GM10266 (cell line): ENCODE measurements at regions not wholly inside any gene's neighbourhood (a gene's known extent, or its start where the extent isn't known, plus 50 kb on each side); places are given as distances from the start of the nearest gene placed in this dataset.

Experiments
- DNase-seq: peaks from one replicate; pipeline ENCODE4 v3.0.0; 2012; ENCODE audit errors: extremely low spot score
- CTCF ChIP-seq: IDR thresholded peaks from 2 replicates; pipeline ENCODE4 v1.5.1; 2012; ENCODE audit warnings: mild to moderate bottlenecking, low read depth; ENCODE audit not compliant: control insufficient read depth, insufficient read depth; ENCODE audit errors: missing control alignments

DNA sequence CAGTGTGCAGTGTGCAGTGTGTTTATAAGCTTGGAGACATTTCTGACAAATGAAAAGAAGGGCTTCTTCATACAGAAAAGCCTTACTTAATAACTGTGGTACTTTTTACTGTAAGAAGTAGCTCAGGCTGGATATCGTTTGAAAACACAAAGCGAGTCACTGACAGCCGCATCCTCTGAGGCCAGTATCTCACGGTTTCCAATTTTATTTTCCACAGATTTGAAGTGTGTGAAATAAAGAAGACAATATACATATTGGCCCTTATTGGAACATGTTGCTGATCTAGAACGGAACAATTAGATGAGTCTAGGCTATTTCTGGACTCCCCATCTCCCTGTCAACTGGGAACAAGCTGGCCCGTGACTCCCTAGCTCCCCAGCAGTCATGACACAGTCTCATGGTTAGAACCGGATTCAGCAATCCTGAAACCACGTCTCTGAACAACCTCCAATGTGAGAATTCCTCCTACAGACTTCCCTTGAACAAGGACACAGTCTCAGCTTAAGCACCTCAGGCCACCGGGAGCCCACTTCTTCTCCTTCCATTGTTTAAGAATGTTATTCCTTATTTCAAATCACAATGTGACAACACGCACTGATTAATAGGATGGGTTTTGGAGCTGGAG, 484.5 kb downstream of the COG6 start:
- no peak for DNase-seq
- no peak for TF ChIP-seq CTCF

DNA sequence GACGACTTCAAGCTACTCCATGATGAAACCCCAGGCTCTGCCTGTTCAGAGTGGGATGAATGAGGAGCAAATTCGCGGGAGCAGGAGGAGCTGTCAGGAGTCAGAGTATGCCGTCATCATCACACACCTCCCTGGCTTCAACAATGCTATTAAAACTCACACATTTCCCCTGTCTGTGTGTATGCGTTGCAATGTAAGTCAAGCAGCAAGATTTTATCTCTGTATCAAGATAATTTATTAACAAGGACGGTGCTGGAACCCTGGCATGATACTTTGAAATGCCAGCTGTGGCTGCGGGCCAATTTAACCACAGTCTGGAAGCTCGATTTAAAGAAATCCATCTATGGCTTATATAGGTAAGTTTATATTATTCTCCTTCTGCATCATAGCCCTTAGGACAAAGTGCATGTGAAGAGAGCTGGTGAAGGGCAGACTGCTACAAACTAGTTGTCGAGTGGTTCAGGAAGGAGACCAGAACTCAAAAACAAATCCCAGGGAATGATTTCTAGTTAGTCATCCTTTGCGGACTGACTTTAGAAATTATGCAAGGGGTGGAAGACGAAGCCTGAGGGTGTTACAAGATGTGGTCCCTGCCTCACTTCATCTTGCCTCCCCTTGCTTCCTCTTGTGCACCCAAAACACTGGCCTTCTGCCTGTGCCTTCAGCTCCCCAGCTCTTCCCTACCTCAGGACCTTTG, 486.5 kb downstream of the COG6 start:
- DNase-seq: no peak
- no peak for TF ChIP-seq CTCF

- no peak for DNase-seq
These were observed 487.6 kb downstream of the COG6 start for GRCh38 chr13:40143106-40143505.

GRCh38 chr13:40143559-40143958, 488.1 kb downstream of the COG6 start:
- TF ChIP-seq CTCF: no peak
- DNase-seq: no peak

More at GRCh38 chr13:40143106-40143505, 487.6 kb downstream of the COG6 start:
- no peak for TF ChIP-seq CTCF

- TF ChIP-seq CTCF: no peak
- DNase-seq: no peak
These were observed 489.7 kb downstream of the COG6 start for GRCh38 chr13:40145139-40145538.

DNA sequence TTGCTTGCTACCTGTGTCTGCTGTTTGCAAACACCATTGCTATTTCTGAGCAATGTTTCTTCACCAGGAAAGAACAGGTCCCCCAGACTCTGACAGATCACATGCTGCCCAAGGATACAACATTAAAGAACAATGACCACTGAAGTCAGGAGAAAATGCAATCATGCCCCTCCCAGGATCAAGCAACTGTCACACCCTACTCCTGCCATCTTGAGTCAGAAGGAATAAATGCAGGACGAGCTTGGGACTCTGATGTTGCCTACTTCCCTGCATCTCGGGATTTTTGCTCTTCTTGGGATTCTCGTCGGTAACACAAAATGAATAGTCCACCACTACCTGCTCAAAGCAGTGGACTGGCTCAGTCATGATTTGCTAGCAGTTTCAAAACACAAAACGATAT, 490.6 kb downstream of the COG6 start:
- no peak for DNase-seq
- TF ChIP-seq CTCF: no peak

DNA sequence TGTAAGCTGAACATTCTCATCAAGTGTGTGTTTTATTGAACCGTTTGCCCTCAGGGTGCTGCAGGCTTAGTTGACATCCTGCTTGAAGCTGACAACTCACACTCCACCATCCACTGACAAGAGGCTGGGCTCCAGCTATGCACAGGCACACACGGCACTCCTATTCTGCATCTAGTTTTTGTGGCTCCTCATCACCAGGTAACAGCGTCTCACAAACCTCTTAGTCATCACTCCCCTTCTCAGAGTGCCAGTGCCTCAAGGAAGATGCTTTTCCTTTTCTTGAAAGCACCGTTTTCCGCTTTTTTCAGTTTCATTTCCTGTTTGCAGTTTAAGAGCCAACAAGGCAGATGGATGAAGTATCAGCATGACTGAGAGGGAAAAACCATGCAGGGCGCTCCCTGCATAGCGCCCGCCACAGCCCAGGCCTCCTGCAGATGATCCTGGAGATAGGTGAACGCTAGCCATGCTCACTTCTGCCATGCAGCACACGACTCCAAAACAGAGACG, 491.2 kb downstream of the COG6 start:
- no peak for DNase-seq
- TF ChIP-seq CTCF: no peak
